DMS79 (cell line): ENCODE measurements at regions not wholly inside any gene's neighbourhood (a gene's known extent, or its start where the extent isn't known, plus 50 kb on each side); places are given as distances from the start of the nearest gene placed in this dataset.

Experiments
- DNase-seq: peaks from one replicate; lab custom pipeline; 2025; lab: John Stamatoyannopoulos, UW

DNA sequence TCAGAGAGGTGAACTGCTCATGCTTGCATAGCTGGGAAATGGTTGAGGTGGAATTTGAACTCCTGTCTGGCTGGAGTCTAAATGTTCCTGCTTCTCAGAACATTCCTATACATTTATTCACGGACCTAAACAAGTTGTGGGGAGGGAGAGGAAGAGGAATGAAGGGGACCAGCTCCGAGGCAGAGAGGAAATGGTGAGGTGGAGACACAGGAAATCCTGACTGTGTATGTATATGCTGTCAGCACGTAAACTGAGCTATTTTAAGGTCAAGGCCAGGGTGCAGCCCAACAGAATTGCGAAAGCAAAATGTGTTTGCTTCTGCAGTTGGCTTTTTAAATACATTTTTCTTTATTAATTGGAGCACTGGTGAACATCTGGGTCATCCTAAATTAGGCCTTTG lies 74.1 kb upstream of the POMGNT2 start:
- no peak for DNase-seq

DNA sequence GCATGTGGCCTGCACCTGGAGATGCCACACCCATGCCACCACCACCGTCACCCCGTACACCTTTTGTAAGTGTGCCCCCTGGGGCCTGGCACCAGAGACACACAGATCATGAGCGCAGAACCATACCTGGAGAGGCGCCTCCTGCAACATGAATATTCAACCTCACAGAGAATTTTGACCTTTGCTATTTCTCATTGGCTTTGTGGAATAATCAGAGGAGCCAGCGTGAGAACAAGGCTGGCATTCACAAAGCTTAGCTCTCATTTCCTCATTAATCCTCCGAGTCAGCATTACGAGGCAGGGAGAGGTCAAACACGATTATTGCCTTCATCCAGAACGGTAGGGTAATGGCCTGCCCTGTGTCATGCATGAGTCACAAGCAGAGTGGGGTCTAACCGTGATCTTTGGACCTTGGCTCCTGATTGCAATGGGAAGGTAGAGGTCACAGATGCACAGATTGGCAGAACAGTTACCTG lies 73.0 kb upstream of the POMGNT2 start:
- DNase-seq, result no peak

DNA sequence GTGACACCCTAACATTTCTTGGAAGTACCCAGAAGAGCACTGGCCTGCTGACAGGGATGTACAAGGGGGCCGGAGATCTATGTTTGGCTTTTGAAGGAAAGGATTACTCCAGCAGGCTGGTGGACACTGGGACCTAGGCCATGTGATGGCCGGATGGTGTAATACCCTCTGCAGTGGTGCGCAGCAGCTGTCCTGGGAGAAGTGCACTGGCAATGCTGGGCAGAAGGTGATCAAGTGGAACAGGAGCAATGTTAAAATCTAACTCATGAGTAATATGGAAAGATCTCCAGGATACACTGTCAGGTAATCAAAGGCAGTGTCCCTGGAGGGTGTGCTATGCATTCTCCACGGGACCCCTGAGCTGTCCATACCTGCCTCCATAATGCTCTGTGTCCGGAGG lies 71.2 kb upstream of the POMGNT2 start:
- no peak for DNase-seq

DNA sequence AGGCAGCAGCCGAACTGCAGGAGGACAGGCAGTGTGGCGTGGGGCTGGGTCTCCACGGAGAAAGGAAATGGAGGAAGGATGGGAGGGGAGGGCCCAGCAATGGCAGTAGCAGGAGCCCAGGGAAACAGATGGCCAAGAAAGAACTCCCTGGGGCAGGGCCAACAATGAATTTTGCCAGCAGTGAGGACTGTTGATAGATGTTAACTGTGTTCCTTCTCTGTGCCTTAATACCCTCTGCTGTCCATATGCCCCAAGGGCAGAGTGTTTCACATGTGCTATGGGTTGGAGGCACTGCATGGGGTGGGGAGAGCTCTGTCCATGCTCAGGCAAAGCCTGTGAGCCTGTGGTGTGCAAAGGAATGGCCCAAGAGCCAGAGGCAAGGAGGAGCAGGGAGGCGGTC lies 70.8 kb upstream of the POMGNT2 start:
- no peak for DNase-seq

DNA sequence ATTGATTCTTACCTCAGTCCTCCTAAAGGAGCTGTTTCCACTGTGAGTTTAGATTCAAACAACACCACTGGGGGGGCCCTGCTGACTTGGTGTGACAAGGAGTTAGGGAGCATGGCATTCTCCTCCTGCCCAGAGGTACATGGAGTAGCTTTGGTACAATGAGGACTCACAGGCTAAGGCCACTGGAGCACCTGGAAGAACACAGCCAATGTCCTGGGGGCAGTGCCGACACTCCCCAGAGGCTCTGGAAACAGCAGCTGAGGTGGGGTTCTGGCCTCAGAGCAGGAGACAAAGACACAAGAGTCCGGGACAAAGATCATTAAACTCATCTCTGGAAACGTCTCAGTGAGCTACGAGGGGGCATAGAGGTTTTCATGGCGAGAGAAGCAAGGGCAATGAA lies 69.7 kb upstream of the POMGNT2 start:
- no peak for DNase-seq

DNA sequence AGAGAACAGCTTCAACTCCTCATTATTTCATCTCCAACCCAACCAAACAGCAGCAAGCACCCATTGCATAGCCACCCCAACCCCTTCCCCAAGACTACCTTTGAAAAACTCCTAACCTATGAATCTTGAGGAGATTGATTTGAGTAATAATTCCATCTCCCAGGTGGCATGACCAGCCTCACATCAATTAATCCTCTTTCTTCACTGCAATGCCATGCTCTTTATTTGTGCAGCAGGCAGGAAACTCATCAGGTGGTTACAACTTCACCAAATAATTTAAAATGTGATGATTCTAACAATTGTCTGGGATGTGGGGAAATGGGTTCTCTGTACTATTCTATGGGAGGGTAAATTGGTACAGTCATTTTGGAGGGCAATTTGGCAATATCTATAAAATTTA lies 68.1 kb upstream of the POMGNT2 start:
- no peak for DNase-seq

DNA sequence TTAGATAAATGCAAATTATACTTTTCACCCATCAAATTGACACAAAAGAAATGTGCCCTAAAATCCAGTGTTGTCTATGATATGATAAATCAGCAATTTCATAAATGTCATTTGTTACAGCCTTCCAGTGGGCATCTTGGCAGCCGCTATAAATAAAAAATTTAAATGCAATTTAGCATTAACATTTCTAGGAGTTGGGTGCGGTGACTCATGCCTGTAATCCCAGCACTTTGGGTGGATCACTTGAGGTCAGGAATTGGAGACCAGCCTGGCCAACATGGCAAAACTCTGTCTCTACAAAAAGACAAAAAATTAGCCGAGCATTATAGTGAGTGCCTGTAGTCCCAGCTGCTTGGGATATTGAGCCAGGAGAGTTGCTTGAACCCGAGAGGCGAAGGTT lies 65.9 kb upstream of the POMGNT2 start:
- DNase-seq, result no peak

DNA sequence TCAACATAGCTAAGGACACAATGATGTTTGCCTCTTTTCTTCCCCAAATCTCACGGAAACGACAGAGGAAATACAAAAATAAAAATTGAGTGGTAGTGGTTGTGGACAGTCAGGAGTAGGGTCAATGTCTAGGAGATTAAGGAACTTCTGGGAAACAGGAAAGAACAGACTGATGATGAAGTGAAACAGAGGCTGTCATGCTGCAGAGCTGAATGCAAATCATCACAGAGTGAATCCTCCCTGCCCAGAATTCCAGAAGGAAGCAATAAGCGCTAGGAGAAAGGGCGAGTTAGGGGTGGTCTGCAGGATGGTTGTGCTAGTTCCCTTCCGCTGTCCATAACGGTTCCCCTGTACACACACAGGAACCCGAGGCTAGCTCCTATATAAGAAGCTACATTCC lies 64.7 kb upstream of the POMGNT2 start:
- no peak for DNase-seq

DNA sequence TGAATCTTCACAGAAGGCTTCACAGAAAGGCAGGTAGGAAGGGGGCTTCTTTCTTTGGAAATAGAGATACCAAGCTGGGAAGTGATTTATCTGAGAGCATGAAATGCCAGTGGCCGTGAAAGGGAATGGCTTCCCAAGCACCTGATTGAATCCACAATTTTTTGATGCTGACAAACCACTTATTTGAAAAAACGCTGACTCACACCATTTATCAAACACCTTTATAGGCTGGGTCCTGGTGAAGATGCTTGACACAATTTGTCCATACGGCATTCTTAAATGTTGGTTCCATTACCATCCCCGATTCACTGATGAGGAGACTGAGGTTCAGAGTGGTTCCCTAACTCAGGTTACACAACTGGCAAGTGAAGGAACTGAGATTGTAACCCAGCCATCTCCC lies 64.1 kb upstream of the POMGNT2 start:
- no peak for DNase-seq

DNA sequence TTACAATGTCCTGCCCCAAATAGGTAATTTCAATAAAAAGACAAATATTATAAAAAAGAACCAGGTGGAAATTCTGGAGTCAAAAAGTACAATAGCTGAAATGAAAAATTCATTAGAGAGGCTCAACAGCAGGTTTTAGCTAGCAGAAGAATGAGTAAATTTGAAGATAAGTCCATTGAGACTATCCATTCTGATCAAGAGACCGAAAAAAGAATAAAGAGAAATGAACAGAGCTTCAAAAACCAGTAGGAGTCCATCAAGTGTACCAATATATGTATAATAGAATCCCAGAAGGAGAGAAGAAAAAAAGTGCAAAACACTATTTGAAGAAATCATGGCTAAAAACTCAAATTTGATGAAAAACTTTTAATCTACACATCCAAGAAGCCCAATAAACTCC lies 60.5 kb upstream of the POMGNT2 start:
- DNase-seq, result no peak

DNA sequence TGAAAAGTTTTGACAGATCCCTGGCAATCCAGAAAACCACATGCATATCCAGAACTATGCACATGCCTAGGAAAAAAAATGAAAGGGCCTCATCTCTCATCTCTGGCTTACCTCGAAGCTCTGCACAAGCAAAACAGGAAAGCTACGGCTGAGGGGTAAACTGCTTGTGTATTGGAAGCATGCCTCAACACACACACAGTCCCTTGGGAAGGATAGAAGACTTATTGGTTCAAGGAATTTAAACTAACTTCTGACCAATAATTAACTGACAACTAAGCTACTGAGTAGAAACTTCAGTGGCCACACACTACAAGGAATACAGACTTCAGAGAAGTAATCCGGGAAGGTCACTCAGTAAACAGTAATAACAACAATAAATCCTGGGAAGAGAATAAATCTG lies 59.9 kb upstream of the POMGNT2 start:
- DNase-seq, result no peak

DNA sequence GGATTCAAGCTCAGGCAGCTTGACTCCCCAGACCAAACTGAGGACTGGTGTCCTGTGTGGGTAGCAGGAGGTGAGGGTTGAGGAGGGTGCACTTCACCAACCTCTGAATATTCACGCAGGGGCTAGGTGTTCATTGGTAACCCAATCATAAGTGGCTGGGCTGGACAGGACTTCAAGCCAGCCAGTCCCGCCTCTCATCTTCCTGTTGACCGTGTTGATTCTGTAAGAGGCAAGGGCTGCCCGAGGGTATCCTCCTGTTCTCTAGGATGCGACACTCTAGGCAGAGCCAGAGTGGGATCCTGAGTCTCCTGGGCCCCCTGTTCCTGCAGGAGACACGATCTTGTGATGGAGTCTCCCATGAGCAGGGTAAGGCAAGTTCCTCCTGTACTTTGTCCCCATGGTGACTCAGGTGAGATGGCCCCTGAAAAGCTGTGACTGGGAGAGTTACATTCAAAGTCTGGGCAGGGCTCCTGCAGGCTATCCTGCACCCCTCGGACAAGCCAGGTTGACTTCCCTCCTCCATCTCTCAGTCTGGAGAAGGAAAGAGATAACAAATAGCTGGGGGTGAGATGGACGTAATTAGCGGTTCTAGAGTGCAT lies 58.1 kb upstream of the POMGNT2 start:
- no peak for DNase-seq

DNA sequence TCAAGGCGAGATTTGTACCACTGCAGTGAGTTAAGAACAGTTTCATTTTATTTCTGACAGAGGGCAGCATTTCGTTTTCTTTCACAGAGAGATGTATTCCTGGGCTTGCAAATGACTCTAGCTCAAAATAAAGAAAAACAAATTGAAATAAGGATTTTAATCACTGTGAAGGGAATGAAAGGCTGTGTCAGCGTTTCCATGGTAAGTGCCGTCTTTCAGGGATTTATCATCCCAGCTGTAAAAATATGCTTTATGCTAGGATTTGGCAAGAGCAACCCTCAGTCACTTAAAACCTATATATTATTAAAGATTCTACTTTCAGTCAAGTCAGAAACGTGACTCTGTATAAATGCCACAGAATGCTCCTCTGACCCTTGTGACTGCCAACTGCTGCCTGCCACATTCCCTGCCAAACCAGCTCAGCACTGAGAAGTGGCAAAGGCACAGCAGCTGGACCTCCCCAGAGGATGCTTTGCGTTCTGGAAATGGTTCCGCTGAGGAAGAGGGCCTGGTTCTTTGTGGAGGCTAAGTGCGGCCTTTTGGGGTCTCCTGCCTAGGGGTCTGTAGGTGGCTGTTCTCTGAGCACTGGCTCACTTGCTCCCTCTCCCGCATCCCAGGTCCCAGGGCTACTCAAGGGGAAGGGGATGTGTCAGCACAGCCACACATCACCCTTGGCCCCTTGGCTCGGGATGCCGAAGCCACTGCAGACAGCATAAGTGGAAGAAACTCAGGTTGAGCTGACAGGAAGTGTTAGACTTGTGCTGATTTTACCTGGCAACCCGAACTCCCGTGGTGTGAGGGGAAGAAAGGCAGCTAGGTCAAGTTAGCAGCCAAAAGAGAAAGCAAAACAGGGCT lies 56.6 kb upstream of the POMGNT2 start:
- no peak for DNase-seq

DNA sequence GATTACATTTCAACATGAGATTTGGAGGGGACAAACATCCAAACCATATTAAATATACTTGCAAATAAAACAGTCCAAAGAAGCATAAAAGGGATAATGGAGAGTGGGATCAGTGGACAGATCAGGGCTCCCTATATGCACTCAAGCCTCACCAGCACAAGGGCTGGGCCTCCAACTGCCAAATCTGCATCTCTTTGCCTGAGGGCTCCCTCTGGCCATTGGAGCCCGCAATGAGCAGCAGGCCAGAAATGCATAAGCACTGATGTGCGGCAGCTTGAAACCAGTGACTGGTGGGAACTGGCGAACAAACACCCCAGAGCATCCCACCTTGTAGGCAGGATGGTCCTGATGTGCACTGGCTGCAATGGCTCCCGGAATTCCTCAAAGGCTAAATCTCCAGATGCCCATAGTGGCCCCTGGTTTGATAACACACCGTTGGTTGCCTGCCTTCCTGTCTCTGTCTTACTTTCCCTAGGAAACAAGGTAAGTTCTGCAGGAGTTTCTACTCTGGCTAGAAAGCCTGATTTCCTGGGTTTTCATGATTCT lies 55.9 kb upstream of the POMGNT2 start:
- DNase-seq, result no peak

DNA sequence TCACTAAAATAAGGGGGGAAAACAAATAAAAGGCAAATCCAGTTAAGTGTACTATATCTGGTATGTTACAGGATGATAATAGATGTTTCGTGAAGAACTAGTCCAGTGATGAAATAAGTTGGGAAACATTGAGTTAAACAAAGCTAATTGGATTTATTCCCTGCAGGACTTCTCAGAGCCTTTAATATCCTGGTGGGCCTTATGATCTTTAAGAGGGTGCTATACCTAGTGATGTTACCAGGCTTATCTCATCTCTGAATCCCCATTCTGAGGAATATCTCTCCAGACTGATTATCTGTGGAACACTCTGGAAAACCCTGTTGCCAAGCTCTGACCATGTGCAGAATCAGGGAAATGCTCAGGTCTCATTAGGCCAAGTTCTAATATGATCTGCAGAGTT lies 54.8 kb upstream of the POMGNT2 start:
- DNase-seq, result no peak

DNA sequence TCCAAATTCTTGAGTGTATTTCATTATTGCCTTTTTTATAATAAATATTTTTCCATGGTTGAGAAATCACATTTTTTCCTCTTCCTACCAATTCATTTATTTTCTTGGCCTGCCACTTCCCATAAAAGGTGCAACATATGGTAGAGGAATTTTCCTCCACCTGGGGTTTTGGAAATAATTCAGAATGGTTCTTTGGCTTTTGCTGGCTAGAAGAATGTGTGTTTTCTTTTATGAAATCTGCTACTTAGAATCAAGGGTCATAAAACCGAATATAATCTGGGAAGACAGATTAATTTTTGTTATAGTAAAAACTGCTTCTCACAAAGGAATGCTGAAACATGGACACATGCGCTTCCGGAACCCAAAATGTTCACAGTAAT lies 54.0 kb upstream of the POMGNT2 start:
- DNase-seq, result no peak

DNA sequence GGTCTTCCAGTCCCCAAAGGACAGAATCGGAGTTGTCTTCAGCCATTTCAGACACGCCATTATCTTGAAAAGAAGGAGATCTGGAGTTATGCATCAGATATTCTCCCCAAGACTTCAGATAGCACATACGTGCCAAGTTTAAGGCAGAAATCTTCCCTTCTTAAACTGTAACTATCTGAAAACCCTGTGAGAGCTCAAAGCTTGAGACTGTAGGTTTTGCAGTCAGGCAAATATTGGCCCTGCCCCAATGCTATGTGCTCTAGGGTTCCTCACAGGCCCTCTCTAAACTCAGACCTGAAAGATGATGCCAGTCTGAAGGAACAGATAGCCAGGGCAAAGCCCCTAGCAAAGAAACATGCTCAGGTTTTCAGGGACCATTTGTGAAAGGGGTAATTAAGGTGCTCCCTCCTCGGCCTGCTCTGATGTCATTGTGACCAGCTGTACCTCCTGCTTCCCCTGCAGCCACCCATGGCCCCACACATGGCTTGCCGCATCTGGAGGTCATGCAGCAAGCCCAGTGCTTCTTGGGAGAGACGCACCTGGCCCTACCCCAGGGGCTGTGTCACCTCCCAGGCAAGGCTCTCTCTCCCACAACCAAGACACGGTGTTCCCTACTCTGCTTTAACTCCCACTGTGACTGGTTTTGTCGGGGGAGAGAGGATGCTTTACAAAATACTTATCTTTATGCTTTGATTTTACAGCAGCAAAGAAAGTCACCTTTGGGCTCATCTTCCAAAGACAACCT lies 53.4 kb upstream of the POMGNT2 start:
- no peak for DNase-seq

DNA sequence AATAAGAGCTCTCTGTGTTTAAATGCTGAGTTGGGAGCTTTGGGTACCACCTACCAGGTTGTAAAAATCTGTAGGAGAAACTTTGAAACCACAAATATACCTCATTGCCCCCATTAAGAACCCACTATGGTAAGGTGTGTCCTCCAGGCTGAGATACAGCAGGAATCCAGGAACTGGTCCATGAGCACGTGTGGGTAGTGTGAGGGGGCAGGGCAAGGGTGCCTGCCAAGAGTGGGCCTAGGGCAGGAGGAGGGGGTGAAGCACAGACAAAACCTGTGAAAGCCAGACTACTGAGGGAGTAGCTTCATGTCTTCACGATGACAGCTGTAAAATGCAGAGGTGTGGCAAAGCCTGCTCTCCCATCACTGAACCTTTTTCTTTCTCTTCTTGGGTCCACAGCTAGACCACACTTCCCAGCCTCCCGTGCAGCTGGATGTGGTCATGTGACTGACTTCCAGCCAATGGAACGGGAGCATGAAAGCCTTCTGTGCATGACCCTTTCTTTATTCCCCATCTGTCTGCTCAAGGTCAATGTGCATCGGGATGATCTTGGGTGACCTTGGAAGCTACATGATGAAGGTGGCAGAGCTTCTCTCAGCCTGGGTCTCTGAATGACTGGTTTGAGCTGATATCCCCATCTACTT lies 51.1 kb upstream of the POMGNT2 start:
- no peak for DNase-seq

DNA sequence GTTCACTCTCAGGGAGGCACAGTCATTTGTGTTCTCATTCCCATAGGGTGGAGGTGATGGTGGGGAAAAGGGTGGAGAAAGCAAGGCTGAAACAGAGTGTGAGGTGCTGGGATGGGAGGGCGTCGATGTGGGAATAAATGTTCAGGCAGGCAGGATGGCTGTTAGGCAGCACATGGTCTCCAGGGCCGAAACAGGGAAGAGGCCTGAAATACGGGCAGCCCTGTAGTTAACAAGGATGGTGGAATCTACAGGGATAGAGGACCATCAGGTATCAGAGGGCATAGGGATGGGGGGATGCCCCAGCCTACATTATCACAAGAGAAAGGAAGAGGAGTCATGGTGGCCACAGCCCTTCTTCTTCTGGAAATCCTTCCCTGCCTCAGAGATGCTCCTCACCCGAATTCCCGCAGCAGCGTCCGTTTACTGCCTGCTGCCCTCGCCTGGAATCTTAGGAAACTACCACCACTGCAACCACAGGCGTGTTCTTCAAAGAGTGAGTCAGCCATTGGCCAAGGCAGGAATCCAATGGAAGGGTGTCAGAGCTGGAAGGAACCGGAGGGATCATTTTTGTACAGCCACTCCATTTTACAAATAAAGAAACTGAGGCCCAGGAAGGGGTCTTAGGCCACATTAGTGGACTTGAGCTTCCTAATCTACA lies 49.7 kb upstream of the POMGNT2 start:
- DNase-seq, result no peak
